Mesothelial cell of epicardium (in vitro differentiated cells): ENCODE measurements at regions not wholly inside any gene's neighbourhood (a gene's known extent, or its start where the extent isn't known, plus 50 kb on each side); places are given as distances from the start of the nearest gene placed in this dataset.
A peak's percentile ranks its signal among the peaks of the same experiment; 100 is the strongest.
"Not testable (repeated sequence)": the region's sequence is repeated elsewhere in the genome, so short reads cannot be mapped to it uniquely, and the experiment has no call there.

Source experiments
- DNase-seq, 2 experiments: peaks; one replicate each; pipeline ENCODE4 v3.0.0; 2021; ENCODE audit warnings: low spot score in 2 of 2; ENCODE audit not compliant: unreplicated experiment in 2 of 2
- H3K27ac Mint-ChIP-seq: 2 replicates; pipeline ENCODE4 v1.8.0; 2021; ENCODE audit warnings: mixed read lengths
- H3K27me3 Mint-ChIP-seq: 2 replicates; pipeline ENCODE4 v1.8.0; 2021; ENCODE audit warnings: low read depth, mixed read lengths
- H3K36me3 Mint-ChIP-seq: 2 replicates; pipeline ENCODE4 v1.8.0; 2021; ENCODE audit warnings: mixed read lengths
- H3K4me1 Mint-ChIP-seq: 2 replicates; pipeline ENCODE4 v1.8.0; 2021; ENCODE audit warnings: mixed read lengths
- H3K4me3 Mint-ChIP-seq: 2 replicates; pipeline ENCODE4 v1.8.0; 2021; ENCODE audit warnings: mild to moderate bottlenecking, moderate library complexity, mixed read lengths
- H3K9me3 Mint-ChIP-seq: 2 replicates; pipeline ENCODE4 v1.8.0; 2021; ENCODE audit warnings: mixed read lengths
- CTCF ChIP-seq: fragments of 200-600 bp; sonication (generic); IDR thresholded peaks from one replicate; pipeline ENCODE4 v1.5.0; 2021; ENCODE audit warnings: antibody characterized with exemption; ENCODE audit not compliant: unreplicated experiment

- H3K36me3 Mint-ChIP-seq, result peaks cover under 1% of the 10 kb centered on the region
- H3K4me3 Mint-ChIP-seq, result no peak overlapping the region
- peaks cover 6% of the 10 kb centered on the region for H3K9me3 Mint-ChIP-seq
- DNase-seq, result no peak
- TF ChIP-seq CTCF, result peak; percentile 45
- H3K27ac Mint-ChIP-seq, result no peak overlapping the region
- H3K4me1 Mint-ChIP-seq, result peaks cover 6% of the 10 kb centered on the region
- H3K27me3 Mint-ChIP-seq, result no peaks in the 10 kb centered on the region
Observed at GRCh38 chr3:154904328-154904727, 175.8 kb upstream of the MME start.

- not testable (repeated sequence) for DNase-seq, H3K27me3 Mint-ChIP-seq, H3K4me1 Mint-ChIP-seq, H3K36me3 Mint-ChIP-seq, H3K27ac Mint-ChIP-seq, H3K4me3 Mint-ChIP-seq, H3K9me3 Mint-ChIP-seq
Observed at GRCh38 chr3:154902495-154902894, 177.6 kb upstream of the MME start.

GRCh38 chr3:154901278-154901677 is 178.8 kb upstream of the MME start:
- Mint-ChIP-seq H3K36me3 (no peaks in the 10 kb centered on the region), H3K27me3 (no peaks in the 10 kb centered on the region), H3K27ac (peak overlapping the region; percentile 18), H3K9me3 (peaks cover 6% of the 10 kb centered on the region), H3K4me1 (peaks cover 9% of the 10 kb centered on the region), H3K4me3 (no peak overlapping the region)
- no peak for TF ChIP-seq CTCF
- DNase-seq, result no peak

GRCh38 chr3:154900816-154901215 is 179.3 kb upstream of the MME start:
- Mint-ChIP-seq H3K4me1 (peaks cover 9% of the 10 kb centered on the region), H3K27me3 (no peaks in the 10 kb centered on the region), H3K27ac (no peak overlapping the region), H3K36me3 (no peaks in the 10 kb centered on the region), H3K9me3 (peaks cover 11% of the 10 kb centered on the region), H3K4me3 (no peak overlapping the region)
- DNase-seq, result no peak
- no peak for TF ChIP-seq CTCF

GRCh38 chr3:154898916-154899315 is 181.2 kb upstream of the MME start:
- Mint-ChIP-seq H3K27me3 (no peaks in the 10 kb centered on the region), H3K9me3 (peaks cover 18% of the 10 kb centered on the region), H3K4me3 (no peak overlapping the region), H3K27ac (peak overlapping the region; percentile 23), H3K36me3 (no peaks in the 10 kb centered on the region), H3K4me1 (peaks cover 9% of the 10 kb centered on the region)
- no peak for TF ChIP-seq CTCF
- DNase-seq, result no peak

- Mint-ChIP-seq H3K27me3 (no peaks in the 10 kb centered on the region), H3K4me3 (no peak overlapping the region), H3K36me3 (no peaks in the 10 kb centered on the region), H3K4me1 (peaks cover 9% of the 10 kb centered on the region), H3K27ac (no peak overlapping the region), H3K9me3 (peaks cover 23% of the 10 kb centered on the region)
- no peak for TF ChIP-seq CTCF
- no peak for DNase-seq
Observed at GRCh38 chr3:154898443-154898842, 181.7 kb upstream of the MME start.
